Renal cortical epithelial cell (primary cell): ENCODE measurements at regions not wholly inside any gene's neighbourhood (a gene's known extent, or its start where the extent isn't known, plus 50 kb on each side); places are given as distances from the start of the nearest gene placed in this dataset.

Source experiments
- DNase-seq: peaks from one replicate; pipeline ENCODE4 v3.0.0-alpha.2; 2011; ENCODE audit warnings: low read depth

DNA sequence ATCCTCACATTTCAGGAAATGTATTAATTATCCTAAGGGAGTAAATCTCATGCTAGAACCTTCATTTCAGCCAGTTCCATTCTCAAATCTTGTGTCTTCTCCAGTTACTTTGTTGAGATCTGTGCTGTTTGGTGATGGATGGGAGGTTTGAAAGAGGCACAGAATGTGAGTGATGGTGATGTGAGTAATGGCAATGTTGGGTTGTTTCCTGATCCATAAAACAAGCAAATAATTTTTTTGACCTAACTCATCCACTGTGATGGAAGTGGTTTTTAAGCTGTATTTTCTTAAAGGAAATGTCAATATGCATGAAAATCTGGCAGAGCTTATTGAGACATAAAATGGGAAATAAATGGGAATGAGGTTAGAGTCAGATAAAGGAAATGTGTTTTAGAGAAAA lies 214.7 kb downstream of the CHRM3 start:
- no peak for DNase-seq

- DNase-seq, result peak; percentile 18
Measured at GRCh38 chr1:239603530-239603929, 217.2 kb downstream of the CHRM3 start.

GRCh38 chr1:239606850-239607400 lies 220.6 kb downstream of the CHRM3 start:
- DNase-seq, result peak; percentile 12

- DNase-seq, result no peak
Measured at GRCh38 chr1:239608469-239608868, 222.1 kb downstream of the CHRM3 start.

DNA sequence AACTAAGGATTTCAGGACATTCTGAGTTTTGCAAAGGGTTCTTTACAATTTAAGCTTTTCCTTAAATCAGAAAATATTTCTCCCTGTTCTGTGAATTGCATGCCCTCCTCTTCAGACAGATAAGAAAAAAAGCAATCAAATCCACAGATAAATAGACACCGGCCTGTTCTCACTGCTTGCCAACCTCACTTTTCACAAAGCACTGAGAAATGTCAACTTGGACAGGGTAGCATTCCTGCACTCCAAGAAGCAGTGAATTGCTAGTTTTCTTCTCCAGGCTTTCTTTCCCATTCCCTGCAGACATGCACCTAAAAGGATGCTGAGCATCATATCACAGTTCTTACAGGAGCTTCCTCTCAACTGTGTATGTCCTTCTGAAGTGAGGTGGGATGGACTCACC lies 226.0 kb downstream of the CHRM3 start:
- no peak for DNase-seq

DNA sequence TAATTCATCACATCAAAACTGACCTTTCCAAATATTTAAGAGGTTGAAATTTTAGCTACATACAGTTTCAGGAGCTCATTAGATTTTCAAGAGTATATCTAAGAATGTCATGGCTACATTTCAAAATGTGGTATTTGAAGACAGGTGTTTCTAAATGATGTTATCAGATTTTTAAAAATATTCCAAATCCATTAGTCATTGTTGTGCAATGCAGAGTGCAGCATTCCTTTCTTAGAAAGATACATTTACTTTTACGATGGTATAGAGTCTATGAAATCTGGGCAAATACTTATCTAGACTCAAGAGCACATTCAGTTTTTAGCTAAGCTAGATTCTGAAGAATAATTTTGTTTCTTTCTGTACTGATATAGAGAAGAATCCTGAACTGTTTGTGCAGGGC lies 230.3 kb downstream of the CHRM3 start:
- DNase-seq, result no peak

DNA sequence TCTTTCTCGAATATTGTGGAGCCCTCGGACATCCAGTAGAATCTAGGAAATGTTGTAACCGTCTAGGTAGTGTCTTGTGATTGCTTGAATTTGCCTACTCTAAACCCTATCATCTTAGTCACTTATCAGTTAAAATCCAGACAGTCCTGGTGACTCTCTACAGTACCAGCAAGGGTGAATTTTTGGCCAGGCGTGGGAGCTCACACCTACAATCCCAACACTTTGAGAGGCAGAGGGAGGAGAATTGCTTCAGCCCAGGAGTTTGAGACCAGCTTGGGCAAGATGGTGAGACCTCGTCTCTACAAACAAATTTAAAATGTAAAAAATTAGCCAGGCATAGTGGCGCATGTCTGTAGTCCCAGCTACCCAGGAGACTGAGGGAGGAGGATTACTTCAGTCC lies 230.9 kb downstream of the CHRM3 start:
- no peak for DNase-seq

DNA sequence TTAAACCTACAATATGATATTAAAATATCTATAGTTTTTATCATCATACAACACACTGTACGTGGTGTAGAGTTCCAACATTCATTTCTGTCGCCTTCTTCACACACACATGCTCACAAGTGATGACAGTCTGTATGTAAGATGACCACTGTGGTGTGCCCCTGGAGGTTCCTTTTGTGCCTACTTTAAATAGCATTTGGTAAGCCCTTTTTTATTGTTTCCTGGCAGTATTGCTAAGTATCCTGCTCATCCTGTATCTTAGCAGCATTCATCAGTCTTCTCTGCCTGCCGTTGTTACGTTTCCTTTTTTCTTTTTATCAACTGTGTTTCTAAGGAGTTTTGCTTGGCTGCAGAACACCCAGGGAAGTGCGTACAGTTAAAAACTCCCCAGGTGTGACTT lies 231.4 kb downstream of the CHRM3 start:
- no peak for DNase-seq

DNA sequence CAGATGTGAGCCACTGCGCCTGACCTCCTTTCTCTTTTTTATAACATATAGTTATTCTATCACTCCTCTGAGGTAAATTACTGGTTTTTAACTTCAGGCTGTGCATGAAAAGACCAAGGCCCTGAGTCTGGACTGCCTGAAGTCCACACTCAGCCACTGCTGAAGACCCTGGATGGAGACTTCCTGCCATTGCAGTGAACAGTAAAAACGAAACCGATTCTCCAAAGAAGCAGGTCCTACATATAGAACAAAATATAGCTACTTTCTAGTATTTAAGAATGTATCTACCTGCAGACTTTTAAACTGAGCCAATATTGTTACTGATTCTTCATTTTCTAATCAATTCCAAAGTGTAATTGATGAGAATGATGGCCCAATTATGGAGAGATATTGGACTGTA lies 232.8 kb downstream of the CHRM3 start:
- DNase-seq, result no peak

- DNase-seq, result no peak
Measured at GRCh38 chr1:239630767-239631166, 244.4 kb downstream of the CHRM3 start.

DNA sequence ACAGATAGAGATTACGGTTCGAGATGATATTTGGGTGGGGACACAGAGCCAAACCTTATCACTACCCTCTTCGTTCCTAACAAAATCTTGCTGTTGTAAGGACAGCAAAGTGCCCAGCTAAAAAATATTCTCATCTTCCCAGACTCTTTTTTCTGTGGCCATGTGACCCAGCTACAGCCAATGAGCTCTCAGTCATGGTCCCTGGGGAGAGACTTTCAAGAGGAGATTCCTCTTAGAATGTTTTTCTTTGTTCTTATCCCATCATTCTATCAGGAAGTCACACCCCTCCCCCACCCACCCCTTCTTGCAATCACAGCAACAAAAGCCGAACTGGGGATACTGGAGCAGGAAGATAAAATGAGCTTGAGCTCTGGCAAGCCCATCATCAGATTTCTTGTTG lies 247.1 kb downstream of the CHRM3 start:
- DNase-seq, result no peak

DNA sequence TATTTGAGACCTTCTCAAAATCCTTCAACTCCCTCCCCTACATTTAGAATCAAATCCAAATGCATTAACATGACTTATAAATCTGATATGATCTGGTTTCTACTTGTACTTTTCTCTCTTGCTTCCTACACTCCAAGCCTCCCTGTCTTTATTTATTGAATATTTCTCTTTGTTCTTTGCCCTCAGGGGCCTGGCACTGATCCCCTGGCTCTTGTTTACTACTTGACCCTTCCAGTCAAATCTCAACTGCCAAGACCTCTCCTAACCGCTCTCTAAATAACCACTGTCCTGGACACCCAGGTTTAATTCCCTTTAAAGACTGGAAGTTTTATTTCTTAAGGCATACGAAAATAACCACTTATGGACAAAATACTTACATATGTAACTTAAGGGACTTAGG lies 248.9 kb downstream of the CHRM3 start:
- DNase-seq, result no peak

- no peak for DNase-seq
Measured at GRCh38 chr1:239636347-239636746, 250.0 kb downstream of the CHRM3 start.

- no peak for DNase-seq
Measured at GRCh38 chr1:239644604-239645003, 258.2 kb downstream of the CHRM3 start.

DNA sequence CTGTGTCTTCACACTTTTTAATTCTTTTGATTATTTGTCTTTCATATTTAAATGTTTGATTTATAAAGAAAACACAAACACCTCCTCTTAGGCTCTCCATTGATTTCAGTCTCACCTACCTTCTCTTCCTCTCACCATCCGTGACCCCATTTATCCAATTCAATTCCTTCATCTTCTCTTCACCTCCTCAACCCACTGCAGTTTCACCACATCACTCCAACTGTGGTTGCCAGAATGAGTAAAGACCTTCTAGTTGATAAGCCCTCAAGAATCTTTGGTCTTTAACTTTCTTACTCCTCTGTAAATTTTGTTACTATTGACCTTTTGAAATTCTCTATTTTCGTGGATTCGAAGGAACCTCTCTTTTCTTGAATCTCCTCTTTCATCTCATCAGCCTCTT lies 260.7 kb downstream of the CHRM3 start:
- DNase-seq, result no peak

DNA sequence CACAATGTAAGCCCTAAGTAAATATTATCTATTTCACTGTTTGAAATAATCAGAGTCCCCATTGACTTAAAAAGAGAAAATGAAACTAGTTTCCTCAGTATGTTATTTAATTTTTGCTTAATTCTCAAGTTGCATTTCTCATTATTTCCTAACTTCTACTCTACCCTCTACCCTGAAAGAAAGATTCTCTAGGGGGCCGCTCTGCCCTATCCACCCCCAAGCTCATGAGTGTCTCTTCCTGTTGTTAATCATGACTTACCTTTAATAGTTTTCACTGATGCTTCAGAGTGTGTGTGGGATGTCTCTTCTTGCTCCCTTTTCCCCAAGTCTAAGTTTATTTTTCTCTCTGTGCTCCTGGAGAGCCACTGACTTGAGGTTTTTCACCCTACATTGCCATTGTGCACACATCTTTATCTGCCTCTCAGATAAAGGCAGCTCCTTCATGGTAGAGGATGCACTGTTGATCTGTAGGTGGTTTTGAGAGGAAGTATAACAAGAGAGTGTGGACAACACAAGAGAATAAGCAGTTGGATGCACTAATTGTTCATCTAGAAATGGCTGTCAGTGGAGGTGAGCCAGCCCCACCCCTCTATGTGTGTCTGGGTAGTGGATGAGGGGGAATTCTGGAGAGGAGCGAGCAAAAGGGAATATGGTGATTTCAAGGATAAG lies 261.7 kb downstream of the CHRM3 start:
- no peak for DNase-seq

GRCh38 chr1:239655023-239655422 lies 268.7 kb downstream of the CHRM3 start:
- no peak for DNase-seq

- no peak for DNase-seq
Measured at GRCh38 chr1:239657291-239657690, 270.9 kb downstream of the CHRM3 start.

DNA sequence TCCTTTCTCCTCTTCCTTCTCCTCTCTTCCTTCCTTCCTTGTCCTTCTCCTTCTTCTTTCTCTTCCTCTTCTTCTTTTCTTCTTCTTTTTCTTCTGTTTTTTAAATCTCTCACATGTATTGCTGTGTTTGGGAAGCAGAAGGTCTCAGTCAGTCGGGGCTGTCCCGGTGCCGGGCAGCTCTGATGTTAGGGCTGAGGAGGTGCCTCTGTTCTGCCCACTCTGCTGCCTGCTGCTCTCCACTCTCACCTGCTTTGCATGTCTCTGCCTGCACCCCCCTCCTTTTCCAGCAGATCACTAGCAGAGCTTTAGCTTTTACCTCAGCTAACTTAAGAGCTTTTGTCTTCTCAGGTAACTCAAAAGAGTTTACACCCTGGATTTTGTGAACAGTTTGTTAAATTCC lies 276.6 kb downstream of the CHRM3 start:
- no peak for DNase-seq

DNA sequence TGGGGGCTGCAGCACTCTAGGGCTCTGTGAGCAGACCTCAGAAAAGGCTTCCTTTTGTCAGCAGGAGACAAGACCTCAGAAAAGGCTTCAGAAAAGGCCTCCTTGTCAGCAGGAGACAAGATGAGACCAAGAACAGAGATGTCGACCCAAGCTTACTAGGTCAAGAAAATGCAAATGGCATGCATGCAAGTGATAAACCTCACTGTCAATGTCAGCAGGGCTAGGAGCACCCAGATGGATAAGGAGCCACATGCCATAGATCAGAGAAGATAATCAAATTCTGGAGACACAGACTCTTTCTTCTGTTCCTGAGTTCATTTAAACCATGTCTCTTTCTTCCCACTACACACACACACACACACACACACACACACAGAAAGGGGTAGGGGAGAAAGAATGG lies 285.9 kb downstream of the CHRM3 start:
- DNase-seq, result no peak

DNA sequence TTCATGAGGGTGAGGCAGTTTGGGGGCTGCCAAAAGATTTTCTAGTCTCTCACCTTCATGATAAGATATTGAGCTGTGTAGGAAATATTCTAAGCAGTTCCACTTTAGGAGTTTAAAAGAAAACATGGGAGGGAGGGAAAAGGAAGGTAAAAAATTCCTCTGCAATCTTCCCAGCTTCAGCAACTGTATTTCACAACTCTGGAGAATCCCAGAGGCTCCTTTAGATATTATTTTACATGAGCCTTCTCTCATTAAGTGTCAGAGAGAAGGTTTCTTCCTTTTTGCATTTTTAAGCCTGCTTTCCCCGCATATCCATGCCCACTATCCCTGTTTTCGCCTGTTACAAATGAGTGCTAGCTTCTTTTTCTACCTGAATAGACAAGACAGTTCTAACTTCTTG lies 289.4 kb downstream of the CHRM3 start:
- DNase-seq, result no peak

- no peak for DNase-seq
Measured at GRCh38 chr1:239676522-239677273, 290.3 kb downstream of the CHRM3 start.

GRCh38 chr1:239677362-239677761 lies 291.0 kb downstream of the CHRM3 start:
- DNase-seq, result no peak
